HG03175 (cell line): ENCODE measurements at regions not wholly inside any gene's neighbourhood (a gene's known extent, or its start where the extent isn't known, plus 50 kb on each side); places are given as distances from the start of the nearest gene placed in this dataset.
"Not testable (repeated sequence)": the region's sequence is repeated elsewhere in the genome, so short reads cannot be mapped to it uniquely, and the experiment has no call there.

Experiments
- ATAC-seq: cut with Tn5 transposase; IDR thresholded peaks from one replicate; pipeline ENCODE4 v1.9.1; 2021; ENCODE audit warnings: mild to moderate bottlenecking, moderate library complexity; ENCODE audit not compliant: unreplicated experiment

GRCh38 chr5:99765011-99765410 lies 770.2 kb upstream of the FAM174A start:
- ATAC-seq: no peak

- no peak for ATAC-seq
Observed at GRCh38 chr5:99763021-99763774, 772.0 kb upstream of the FAM174A start.

GRCh38 chr5:99747342-99747741 lies 787.8 kb upstream of the FAM174A start:
- ATAC-seq: no peak

GRCh38 chr5:99733146-99733545 lies 802.0 kb upstream of the FAM174A start:
- not testable (repeated sequence) for ATAC-seq

- ATAC-seq: not testable (repeated sequence)
Observed at GRCh38 chr5:99730653-99731052, 801.8 kb upstream of the CHD1 start.

- ATAC-seq: no peak
Observed at GRCh38 chr5:99724732-99725290, 796.0 kb upstream of the CHD1 start.

GRCh38 chr5:99721506-99721905 lies 792.7 kb upstream of the CHD1 start:
- no peak for ATAC-seq

- no peak for ATAC-seq
Observed at GRCh38 chr5:99715921-99716320, 787.1 kb upstream of the CHD1 start.

- no peak for ATAC-seq
Observed at GRCh38 chr5:99706160-99706559, 777.4 kb upstream of the CHD1 start.

GRCh38 chr5:99702565-99702964 lies 773.8 kb upstream of the CHD1 start:
- ATAC-seq: no peak

GRCh38 chr5:99694884-99695283 lies 766.1 kb upstream of the CHD1 start:
- ATAC-seq: no peak

GRCh38 chr5:99686538-99686937 lies 757.7 kb upstream of the CHD1 start:
- no peak for ATAC-seq

- ATAC-seq: no peak
Observed at GRCh38 chr5:99675974-99676373, 747.2 kb upstream of the CHD1 start.

GRCh38 chr5:99674101-99674500 lies 745.3 kb upstream of the CHD1 start:
- ATAC-seq: no peak

GRCh38 chr5:99664972-99665371 lies 736.2 kb upstream of the CHD1 start:
- ATAC-seq: no peak

GRCh38 chr5:99651298-99651697 lies 722.5 kb upstream of the CHD1 start:
- ATAC-seq: no peak

GRCh38 chr5:99646011-99646647 lies 717.3 kb upstream of the CHD1 start:
- ATAC-seq: no peak

GRCh38 chr5:99644822-99645221 lies 716.0 kb upstream of the CHD1 start:
- no peak for ATAC-seq

GRCh38 chr5:99640646-99641045 lies 711.8 kb upstream of the CHD1 start:
- no peak for ATAC-seq

GRCh38 chr5:99639905-99640304 lies 711.1 kb upstream of the CHD1 start:
- no peak for ATAC-seq

GRCh38 chr5:99636663-99637062 lies 707.9 kb upstream of the CHD1 start:
- no peak for ATAC-seq
